Caco-2 (cell line): ENCODE measurements at regions not wholly inside any gene's neighbourhood (a gene's known extent, or its start where the extent isn't known, plus 50 kb on each side); places are given as distances from the start of the nearest gene placed in this dataset.

Source experiments
- BruUV-seq: library from RNA; stranded (reverse); fragments of 400-500 nt; replicated peaks from 2 replicates; lab custom pipeline; 2021; lab: Mats Ljungman, UMichigan
- CTCF ChIA-PET: fragments of 300-600 bp; sonication (Branson Sonifier 250); formaldehyde crosslinking; loops from one replicate; lab custom pipeline; 2022; ENCODE audit warnings: antibody characterized with exemption; lab: Charles Lee
- POLR2A ChIA-PET: fragments of 300-600 bp; sonication (Branson Sonifier 250); formaldehyde crosslinking; loops from one replicate; lab custom pipeline; 2022; ENCODE audit warnings: antibody characterized with exemption; lab: Charles Lee
- DNase-seq, 2 experiments: peaks; one replicate each; pipeline versions ENCODE4 v3.0.0 to v3.0.0-alpha.2; 2020 to 2022
- H3K27me3 ChIP-seq: replicated peaks from 2 replicates; pipeline ENCODE4 v1.6.0; 2011; ENCODE audit warnings: low read length; ENCODE audit not compliant: control insufficient read depth, insufficient read depth
- H3K36me3 ChIP-seq: 2 replicates; pipeline ENCODE4 v1.5.1; 2011; ENCODE audit warnings: low read length; ENCODE audit not compliant: control insufficient read depth, insufficient read depth
- H3K4me1 ChIP-seq: fragments of 250-450 bp; sonication (Bioruptor Pico); 2 replicates; pipeline ENCODE4 v1.5.1; 2020; ENCODE audit warnings: mild to moderate bottlenecking
- H3K4me3 ChIP-seq: 2 replicates; pipeline ENCODE4 v1.5.1; 2011; ENCODE audit warnings: low read depth, mild to moderate bottlenecking, control low read depth, low read length
- H3K9me3 ChIP-seq: fragments of 250-450 bp; sonication (Bioruptor Pico); 2 replicates; pipeline ENCODE4 v1.5.1; 2020; ENCODE audit warnings: mild to moderate bottlenecking, moderate library complexity
- H3K27ac Mint-ChIP-seq: one replicate; pipeline ENCODE4 v1.8.0; 2022; ENCODE audit warnings: mixed read lengths; ENCODE audit not compliant: unreplicated experiment
- H3K27me3 Mint-ChIP-seq: one replicate; pipeline ENCODE4 v1.8.0; 2022; ENCODE audit warnings: mixed read lengths; ENCODE audit not compliant: insufficient read depth, unreplicated experiment
- H3K36me3 Mint-ChIP-seq: one replicate; pipeline ENCODE4 v1.8.0; 2022; ENCODE audit warnings: mild to moderate bottlenecking, mixed read lengths; ENCODE audit not compliant: insufficient read depth, unreplicated experiment
- H3K4me1 Mint-ChIP-seq: one replicate; pipeline ENCODE4 v1.8.0; 2022; ENCODE audit warnings: low read depth, mixed read lengths; ENCODE audit not compliant: unreplicated experiment
- H3K4me3 Mint-ChIP-seq: one replicate; pipeline ENCODE4 v1.8.0; 2022; ENCODE audit warnings: mild to moderate bottlenecking, moderate library complexity, mixed read lengths; ENCODE audit not compliant: unreplicated experiment
- H3K9me3 Mint-ChIP-seq: one replicate; pipeline ENCODE4 v1.8.0; 2022; ENCODE audit warnings: mixed read lengths; ENCODE audit not compliant: unreplicated experiment
- CTCF ChIP-seq, 2 experiments: fragments of 200-600 bp in 1 of 2; IDR thresholded peaks; 1 replicate in 1 of 2; 2 replicates in 1 of 2; pipeline versions ENCODE4 v1.5.1 to v1.8.0; 2011 to 2022; ENCODE audit warnings: antibody characterized with exemption in 1 of 2, control low read depth in 1 of 2, inconsistent platforms in 1 of 2, low read depth in 1 of 2, low read length in 1 of 2, mild to moderate bottlenecking in 1 of 2, moderate library complexity in 1 of 2; ENCODE audit not compliant: insufficient read depth in 1 of 2, severe bottlenecking in 1 of 2, unreplicated experiment in 1 of 2
- intact Hi-C: fragments of 100-400 bp; cut with micrococcal nuclease; formaldehyde crosslinking; loops from one replicate; pipeline ENCODE4 v1.10.0; 2022; ENCODE audit not compliant: unreplicated experiment

GRCh38 chr1:184889902-184890301 is 84.4 kb downstream of the NIBAN1 start:
- no peak for DNase-seq
- POLR2A ChIA-PET, result no interaction called here
- H3K4me1 ChIP-seq, result no peaks in the 10 kb centered on the region
- no peaks in the 10 kb centered on the region for H3K36me3 ChIP-seq
- H3K4me3 Mint-ChIP-seq, result no peak overlapping the region
- H3K27ac Mint-ChIP-seq, result no peak overlapping the region
- H3K36me3 Mint-ChIP-seq, result no peaks in the 10 kb centered on the region
- no peaks in the 10 kb centered on the region for H3K9me3 Mint-ChIP-seq
- TF ChIP-seq CTCF (IDR thresholded peaks at IDR 0.05; ENCODE audit: insufficient read depth in 1 of 2, low read depth in 1 of 2, low read length in 1 of 2, severe bottlenecking in 1 of 2, unreplicated experiment in 1 of 2), result no peak
- no peaks in the 10 kb centered on the region for H3K9me3 ChIP-seq
- no peak overlapping the region for H3K4me3 ChIP-seq
- BruUV-seq, result no TSS peak
- CTCF ChIA-PET, result no interaction called here
- intact Hi-C loops, result no loop called here
- H3K27me3 Mint-ChIP-seq, result no peaks in the 10 kb centered on the region
- H3K27me3 ChIP-seq, result no peaks in the 10 kb centered on the region
- H3K4me1 Mint-ChIP-seq, result no peaks in the 10 kb centered on the region

GRCh38 chr1:184889166-184889565 is 85.1 kb downstream of the NIBAN1 start:
- H3K27ac Mint-ChIP-seq, result no peak overlapping the region
- H3K4me3 ChIP-seq, result no peak overlapping the region
- no peaks in the 10 kb centered on the region for H3K4me1 Mint-ChIP-seq
- BruUV-seq, result no TSS peak
- intact Hi-C loops, result no loop called here
- no peaks in the 10 kb centered on the region for H3K9me3 ChIP-seq
- no peaks in the 10 kb centered on the region for H3K9me3 Mint-ChIP-seq
- H3K27me3 Mint-ChIP-seq, result no peaks in the 10 kb centered on the region
- H3K4me1 ChIP-seq, result no peaks in the 10 kb centered on the region
- H3K4me3 Mint-ChIP-seq, result no peak overlapping the region
- DNase-seq, result no peak
- TF ChIP-seq CTCF (IDR thresholded peaks at IDR 0.05; ENCODE audit: insufficient read depth in 1 of 2, low read depth in 1 of 2, low read length in 1 of 2, severe bottlenecking in 1 of 2, unreplicated experiment in 1 of 2), result no peak
- POLR2A ChIA-PET, result no interaction called here
- H3K36me3 Mint-ChIP-seq, result no peaks in the 10 kb centered on the region
- no peaks in the 10 kb centered on the region for H3K27me3 ChIP-seq
- H3K36me3 ChIP-seq, result no peaks in the 10 kb centered on the region
- CTCF ChIA-PET, result no interaction called here

GRCh38 chr1:184888505-184888904 is 85.8 kb downstream of the NIBAN1 start:
- no peak for TF ChIP-seq CTCF (IDR thresholded peaks at IDR 0.05; ENCODE audit: insufficient read depth in 1 of 2, low read depth in 1 of 2, low read length in 1 of 2, severe bottlenecking in 1 of 2, unreplicated experiment in 1 of 2)
- no TSS peak for BruUV-seq
- H3K4me3 ChIP-seq, result no peak overlapping the region
- no peak for DNase-seq
- H3K36me3 ChIP-seq, result no peaks in the 10 kb centered on the region
- H3K27me3 ChIP-seq, result no peaks in the 10 kb centered on the region
- CTCF ChIA-PET, result no interaction called here
- H3K4me1 ChIP-seq, result no peaks in the 10 kb centered on the region
- H3K4me3 Mint-ChIP-seq, result no peak overlapping the region
- no peaks in the 10 kb centered on the region for H3K4me1 Mint-ChIP-seq
- H3K36me3 Mint-ChIP-seq, result no peaks in the 10 kb centered on the region
- no peak overlapping the region for H3K27ac Mint-ChIP-seq
- H3K27me3 Mint-ChIP-seq, result no peaks in the 10 kb centered on the region
- intact Hi-C loops, result no loop called here
- H3K9me3 ChIP-seq, result no peaks in the 10 kb centered on the region
- POLR2A ChIA-PET, result no interaction called here
- H3K9me3 Mint-ChIP-seq, result no peaks in the 10 kb centered on the region
